Liver (tissue), 8 donors: ENCODE measurements at regions not wholly inside any gene's neighbourhood (a gene's known extent, or its start where the extent isn't known, plus 50 kb on each side); places are given as distances from the start of the nearest gene placed in this dataset.

Experiments
- DNase-seq: peaks from one replicate; pipeline ENCODE4 v3.0.0-alpha.2; 2017; ENCODE audit warnings: low spot score
- H3K27ac ChIP-seq, 2 donors: one replicate each; pipeline ENCODE4 v1.7.0; 2013; ENCODE audit warnings: inconsistent platforms in 2 of 2, low read length in 2 of 2, control low read depth in 1 of 2, low read depth in 1 of 2, mild to moderate bottlenecking in 1 of 2
- H3K27me3 ChIP-seq, 4 donors: one replicate each; pipeline versions ENCODE4 v1.6.1 to v1.7.0; 2013; ENCODE audit warnings: low read length in 3 of 4, inconsistent platforms in 1 of 4, mild to moderate bottlenecking in 1 of 4, moderate library complexity in 1 of 4; ENCODE audit not compliant: control insufficient read depth in 4 of 4, insufficient read depth in 4 of 4
- H3K36me3 ChIP-seq, 4 donors: one replicate each; pipeline versions ENCODE4 v1.6.1 to v1.7.0; 2013; ENCODE audit warnings: low read length in 3 of 4, mild to moderate bottlenecking in 3 of 4, low read depth in 1 of 4, moderate library complexity in 1 of 4; ENCODE audit not compliant: control insufficient read depth in 4 of 4, insufficient read depth in 3 of 4
- H3K4me1 ChIP-seq, 4 donors: one replicate each; pipeline versions ENCODE4 v1.6.1 to v1.7.0; 2013; ENCODE audit warnings: low read length in 3 of 4, mild to moderate bottlenecking in 3 of 4, moderate library complexity in 1 of 4; ENCODE audit not compliant: control insufficient read depth in 4 of 4, insufficient read depth in 4 of 4
- H3K4me3 ChIP-seq, 3 donors: one replicate each; pipeline versions ENCODE4 v1.6.1 to v1.7.0; 2013; ENCODE audit warnings: low read length in 3 of 3, control low read depth in 1 of 3, low read depth in 1 of 3, mild to moderate bottlenecking in 1 of 3
- H3K9ac ChIP-seq, 2 donors: one replicate each; pipeline ENCODE4 v1.7.0; 2013; ENCODE audit warnings: low read length in 2 of 2, mild to moderate bottlenecking in 2 of 2, moderate library complexity in 2 of 2, control low read depth in 1 of 2, low read depth in 1 of 2
- H3K9me3 ChIP-seq, 4 donors: one replicate each; pipeline versions ENCODE4 v1.6.1 to v1.7.0; 2013; ENCODE audit warnings: low read length in 3 of 4; ENCODE audit not compliant: control insufficient read depth in 4 of 4
- EGR1 ChIP-seq, 2 donors: IDR thresholded peaks; 2 replicates each; pipeline ENCODE4 v1.6.1; 2016 to 2018; ENCODE audit warnings: antibody characterized with exemption in 2 of 2, low read depth in 2 of 2
- FOXA1 ChIP-seq: IDR thresholded peaks from 2 replicates; pipeline ENCODE4 v1.6.1; 2016; ENCODE audit warnings: antibody characterized with exemption
- GABPA ChIP-seq, 2 donors: IDR thresholded peaks in 1 of 2; conservative IDR thresholded peaks in 1 of 2; 2 replicates each; pipeline ENCODE4 v1.6.1; 2016; ENCODE audit warnings: antibody characterized with exemption in 2 of 2, mild to moderate bottlenecking in 1 of 2, moderate library complexity in 1 of 2
- HNF4A ChIP-seq, 2 donors: conservative IDR thresholded peaks; 2 replicates each; pipeline ENCODE4 v1.6.1; 2016; ENCODE audit warnings: antibody characterized with exemption in 2 of 2, mild to moderate bottlenecking in 2 of 2
- HNF4G ChIP-seq: IDR thresholded peaks from 2 replicates; pipeline ENCODE4 v1.6.1; 2016; ENCODE audit warnings: antibody characterized with exemption
- NR2F2 ChIP-seq: IDR thresholded peaks from 2 replicates; pipeline ENCODE4 v1.6.1; 2016; ENCODE audit warnings: antibody characterized with exemption
- RAD21 ChIP-seq, 2 donors: IDR thresholded peaks; 2 replicates each; pipeline ENCODE4 v1.6.1; 2016; ENCODE audit warnings: antibody characterized with exemption in 2 of 2, mild to moderate bottlenecking in 2 of 2
- REST ChIP-seq: IDR thresholded peaks from 2 replicates; pipeline ENCODE4 v1.6.1; 2016; ENCODE audit warnings: antibody characterized with exemption, mild to moderate bottlenecking
- RXRA ChIP-seq, 2 donors: IDR thresholded peaks; 2 replicates each; pipeline ENCODE4 v1.6.1; 2017 to 2018; ENCODE audit warnings: antibody characterized with exemption in 2 of 2, mild to moderate bottlenecking in 1 of 2
- SP1 ChIP-seq: IDR thresholded peaks from 2 replicates; pipeline ENCODE4 v1.6.1; 2018; ENCODE audit warnings: antibody characterized with exemption, mild to moderate bottlenecking
- TAF1 ChIP-seq: conservative IDR thresholded peaks from 2 replicates; pipeline ENCODE4 v1.6.1; 2016; ENCODE audit warnings: antibody characterized with exemption, mild to moderate bottlenecking
- YY1 ChIP-seq: IDR thresholded peaks from 2 replicates; pipeline ENCODE4 v1.6.1; 2016; ENCODE audit warnings: antibody characterized with exemption, mild to moderate bottlenecking
- WGBS: extraction: QIAGEN DNeasy Blood & Tissue Kit; methylation state at CpG from one replicate; pipeline ENCODE4 v1.1.7; 2013; 5-methylcytosine and 5-hydroxymethylcytosine counted together
- TF ChIP-seq, protein P1 (sequence below): IDR thresholded peaks from 2 replicates; pipeline ENCODE4 v1.6.1; 2016; ENCODE audit warnings: antibody characterized with exemption
- TF ChIP-seq, protein P2 (sequence below): fragments of 150-350 bp; IDR thresholded peaks from 2 replicates; pipeline ENCODE4 v1.5.1; 2017; ENCODE audit warnings: improper control_type of control experiment, low read depth, low read length; ENCODE audit not compliant: missing input control
- TF ChIP-seq, protein P3 (sequence below): IDR thresholded peaks from 2 replicates; pipeline ENCODE4 v1.6.1; 2016; ENCODE audit warnings: antibody characterized with exemption
- TF ChIP-seq, protein P4 (sequence below): IDR thresholded peaks from 2 replicates; pipeline ENCODE4 v1.6.1; 2016; ENCODE audit warnings: antibody characterized with exemption
- donor health status: healthy.
- donor health status: healthy.
- donor health status: healthy.
- donor health status: healthy.
- donor health status: healthy.

GRCh38 chr4:173748353-173748752 is 218.3 kb upstream of the HAND2 start:
- peak; percentile 32 to 57 for TF ChIP-seq RAD21 (IDR thresholded peaks at IDR 0.05)
- TF ChIP-seq, protein P1, sequence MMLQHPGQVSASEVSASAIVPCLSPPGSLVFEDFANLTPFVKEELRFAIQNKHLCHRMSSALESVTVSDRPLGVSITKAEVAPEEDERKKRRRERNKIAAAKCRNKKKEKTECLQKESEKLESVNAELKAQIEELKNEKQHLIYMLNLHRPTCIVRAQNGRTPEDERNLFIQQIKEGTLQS: no peak
- TF ChIP-seq, protein P2, sequence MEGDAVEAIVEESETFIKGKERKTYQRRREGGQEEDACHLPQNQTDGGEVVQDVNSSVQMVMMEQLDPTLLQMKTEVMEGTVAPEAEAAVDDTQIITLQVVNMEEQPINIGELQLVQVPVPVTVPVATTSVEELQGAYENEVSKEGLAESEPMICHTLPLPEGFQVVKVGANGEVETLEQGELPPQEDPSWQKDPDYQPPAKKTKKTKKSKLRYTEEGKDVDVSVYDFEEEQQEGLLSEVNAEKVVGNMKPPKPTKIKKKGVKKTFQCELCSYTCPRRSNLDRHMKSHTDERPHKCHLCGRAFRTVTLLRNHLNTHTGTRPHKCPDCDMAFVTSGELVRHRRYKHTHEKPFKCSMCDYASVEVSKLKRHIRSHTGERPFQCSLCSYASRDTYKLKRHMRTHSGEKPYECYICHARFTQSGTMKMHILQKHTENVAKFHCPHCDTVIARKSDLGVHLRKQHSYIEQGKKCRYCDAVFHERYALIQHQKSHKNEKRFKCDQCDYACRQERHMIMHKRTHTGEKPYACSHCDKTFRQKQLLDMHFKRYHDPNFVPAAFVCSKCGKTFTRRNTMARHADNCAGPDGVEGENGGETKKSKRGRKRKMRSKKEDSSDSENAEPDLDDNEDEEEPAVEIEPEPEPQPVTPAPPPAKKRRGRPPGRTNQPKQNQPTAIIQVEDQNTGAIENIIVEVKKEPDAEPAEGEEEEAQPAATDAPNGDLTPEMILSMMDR: peak; percentile 9
- DNase-seq: no peak
- Histone ChIP-seq H3K27ac (no peak overlapping the region), H3K36me3 (no peaks in the 10 kb centered on the region), H3K9me3 (no peaks in the 10 kb centered on the region), H3K27me3 (no peaks in the 10 kb centered on the region), H3K4me3 (no peak overlapping the region), H3K9ac (no peak overlapping the region), H3K4me1 (no peaks in the 10 kb centered on the region)
- WGBS: 46% methylated on average over 1 of the region's 1 CpG

DNA sequence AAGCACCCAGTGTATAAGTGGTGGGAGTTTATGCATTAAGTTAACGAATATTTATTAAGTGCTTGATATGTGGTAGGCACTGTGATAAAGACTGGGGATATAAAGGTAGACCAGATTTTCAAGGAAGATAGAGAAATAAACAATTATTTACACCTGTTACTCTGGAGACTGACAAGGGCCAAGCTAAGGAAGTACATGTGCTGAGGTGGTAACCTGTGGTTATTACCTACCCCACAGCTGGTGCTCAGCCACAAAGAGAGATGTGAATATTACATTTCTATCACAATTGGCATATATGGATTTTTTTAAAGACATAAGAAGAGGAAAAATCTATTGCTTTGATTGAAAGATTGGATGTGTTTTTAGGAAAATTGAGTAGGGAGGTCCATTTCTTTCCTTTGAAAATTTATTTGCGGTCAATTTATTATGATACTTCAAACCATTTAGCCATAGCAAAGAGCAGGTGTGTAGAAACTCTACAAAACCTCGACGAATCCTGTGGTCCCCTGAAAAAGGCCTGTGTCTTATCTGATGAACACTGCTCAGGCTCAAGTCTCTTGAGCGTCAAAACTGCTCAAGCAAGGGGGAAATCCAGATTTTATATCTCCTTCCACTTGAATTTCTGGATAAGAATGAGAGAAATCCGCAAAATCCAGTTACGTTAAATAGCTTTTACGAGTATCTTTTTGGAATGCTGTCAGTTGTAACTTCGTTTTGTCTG is 217.7 kb upstream of the HAND2 start:
- Histone ChIP-seq H3K4me3 (no peak overlapping the region), H3K27ac (no peak overlapping the region), H3K36me3 (no peaks in the 10 kb centered on the region), H3K27me3 (no peaks in the 10 kb centered on the region), H3K9ac (no peak overlapping the region), H3K9me3 (no peaks in the 10 kb centered on the region), H3K4me1 (no peaks in the 10 kb centered on the region)
- no peak for DNase-seq
- TF ChIP-seq GABPA (IDR thresholded peaks at IDR 0.05 in 1 of 2, conservative IDR thresholded peaks at IDR 0.05 in 1 of 2) (no peak), SP1 (no peak), HNF4A (conservative IDR thresholded peaks at IDR 0.05) (no peak), EGR1 (IDR thresholded peaks at IDR 0.05; ENCODE audit: low read depth in 2 of 2) (no peak), RAD21 (IDR thresholded peaks at IDR 0.05) (no peak), RXRA (IDR thresholded peaks at IDR 0.05) (no peak), NR2F2 (no peak), HNF4G (no peak)
- TF ChIP-seq, protein P2: no peak
- TF ChIP-seq, protein P3, sequence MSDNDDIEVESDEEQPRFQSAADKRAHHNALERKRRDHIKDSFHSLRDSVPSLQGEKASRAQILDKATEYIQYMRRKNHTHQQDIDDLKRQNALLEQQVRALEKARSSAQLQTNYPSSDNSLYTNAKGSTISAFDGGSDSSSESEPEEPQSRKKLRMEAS: no peak
- WGBS: 72% methylated on average over 9 of the region's 9 CpGs

DNA sequence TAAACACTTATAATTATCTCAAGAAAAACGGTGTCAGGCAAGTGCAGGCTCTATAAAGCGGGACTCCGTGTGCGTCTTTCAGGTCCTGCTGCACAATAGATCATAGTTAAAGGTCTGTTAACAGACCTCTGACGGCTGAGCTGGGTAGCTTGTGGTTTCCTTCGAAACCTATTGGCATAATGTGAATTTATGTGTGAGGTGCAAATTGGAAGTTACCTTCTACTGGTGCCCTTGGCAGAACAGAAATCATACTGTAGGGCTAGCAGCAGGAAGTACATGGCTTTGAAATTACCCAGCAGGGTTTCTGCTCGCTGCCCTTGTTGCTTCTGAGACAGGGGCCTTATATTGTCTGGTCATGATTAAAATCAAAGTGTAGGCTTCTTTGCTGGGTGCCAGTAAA is 216.4 kb upstream of the HAND2 start:
- no peak for DNase-seq
- TF ChIP-seq FOXA1: no peak
- TF ChIP-seq, protein P4, sequence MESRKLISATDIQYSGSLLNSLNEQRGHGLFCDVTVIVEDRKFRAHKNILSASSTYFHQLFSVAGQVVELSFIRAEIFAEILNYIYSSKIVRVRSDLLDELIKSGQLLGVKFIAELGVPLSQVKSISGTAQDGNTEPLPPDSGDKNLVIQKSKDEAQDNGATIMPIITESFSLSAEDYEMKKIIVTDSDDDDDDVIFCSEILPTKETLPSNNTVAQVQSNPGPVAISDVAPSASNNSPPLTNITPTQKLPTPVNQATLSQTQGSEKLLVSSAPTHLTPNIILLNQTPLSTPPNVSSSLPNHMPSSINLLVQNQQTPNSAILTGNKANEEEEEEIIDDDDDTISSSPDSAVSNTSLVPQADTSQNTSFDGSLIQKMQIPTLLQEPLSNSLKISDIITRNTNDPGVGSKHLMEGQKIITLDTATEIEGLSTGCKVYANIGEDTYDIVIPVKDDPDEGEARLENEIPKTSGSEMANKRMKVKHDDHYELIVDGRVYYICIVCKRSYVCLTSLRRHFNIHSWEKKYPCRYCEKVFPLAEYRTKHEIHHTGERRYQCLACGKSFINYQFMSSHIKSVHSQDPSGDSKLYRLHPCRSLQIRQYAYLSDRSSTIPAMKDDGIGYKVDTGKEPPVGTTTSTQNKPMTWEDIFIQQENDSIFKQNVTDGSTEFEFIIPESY: no peak
- TF ChIP-seq TAF1: no peak
- no peak for TF ChIP-seq SP1
- no peak for TF ChIP-seq GABPA (IDR thresholded peaks at IDR 0.05 in 1 of 2, conservative IDR thresholded peaks at IDR 0.05 in 1 of 2)
- no peak for TF ChIP-seq REST
- TF ChIP-seq EGR1 (IDR thresholded peaks at IDR 0.05; ENCODE audit: low read depth in 2 of 2): no peak
- TF ChIP-seq YY1: no peak
- TF ChIP-seq, protein P1: no peak
- TF ChIP-seq RXRA (IDR thresholded peaks at IDR 0.05): no peak
- no peak for TF ChIP-seq RAD21 (IDR thresholded peaks at IDR 0.05)
- Histone ChIP-seq H3K27ac (no peak overlapping the region), H3K9ac (no peak overlapping the region), H3K36me3 (no peaks in the 10 kb centered on the region), H3K4me1 (no peaks in the 10 kb centered on the region), H3K4me3 (no peak overlapping the region), H3K9me3 (no peaks in the 10 kb centered on the region), H3K27me3 (no peaks in the 10 kb centered on the region)
- 68% methylated on average over 7 of the region's 7 CpGs for WGBS
